GM21576 (cell line): ENCODE measurements at regions not wholly inside any gene's neighbourhood (a gene's known extent, or its start where the extent isn't known, plus 50 kb on each side); places are given as distances from the start of the nearest gene placed in this dataset.

Experiments used
- ATAC-seq: cut with Tn5 transposase; IDR thresholded peaks from one replicate; pipeline ENCODE4 v1.9.1; 2021; ENCODE audit warnings: mild to moderate bottlenecking, moderate library complexity; ENCODE audit not compliant: unreplicated experiment

GRCh38 chr15:25930931-25931330, 67.8 kb upstream of the ATP10A start:
- no peak for ATAC-seq
